Colonic mucosa (tissue), 4 donors: ENCODE measurements at regions not wholly inside any gene's neighbourhood (a gene's known extent, or its start where the extent isn't known, plus 50 kb on each side); places are given as distances from the start of the nearest gene placed in this dataset.

ENCODE experiments used
- DNase-seq: peaks from one replicate; pipeline ENCODE4 v3.0.0-alpha.2; 2020
- H3K27ac ChIP-seq: fragments of 200-600 bp; one replicate; pipeline ENCODE4 v1.8.0; 2021
- H3K27me3 ChIP-seq: fragments of 200-600 bp; one replicate; pipeline ENCODE4 v1.8.0; 2021
- H3K36me3 ChIP-seq: fragments of 200-600 bp; one replicate; pipeline ENCODE4 v1.8.0; 2021
- H3K4me1 ChIP-seq: fragments of 200-600 bp; one replicate; pipeline ENCODE4 v1.8.0; 2021; ENCODE audit warnings: mild to moderate bottlenecking
- H3K4me3 ChIP-seq: fragments of 200-600 bp; one replicate; pipeline ENCODE4 v1.8.0; 2021
- H3K9ac ChIP-seq, 2 donors: one replicate each; pipeline ENCODE4 v1.7.0; 2013; ENCODE audit warnings: control low read depth in 2 of 2, low read depth in 2 of 2, low read length in 2 of 2
- H3K9me3 ChIP-seq: fragments of 200-600 bp; one replicate; pipeline ENCODE4 v1.8.0; 2021
- intact Hi-C: fragments of 100-400 bp; cut with DNase I; formaldehyde crosslinking; loops from one replicate; pipeline ENCODE4 v1.14.1; 2022
- TF ChIP-seq, protein P1 (sequence below): fragments of 200-600 bp; IDR thresholded peaks from one replicate; pipeline ENCODE4 v1.8.0; 2022; ENCODE audit warnings: antibody characterized with exemption, mild to moderate bottlenecking
- donor health status: healthy.
- donor health status: DM: no; HTN: no; CAD: no.
- donor health status: DM: no; HTN: no; CAD: no.

DNA sequence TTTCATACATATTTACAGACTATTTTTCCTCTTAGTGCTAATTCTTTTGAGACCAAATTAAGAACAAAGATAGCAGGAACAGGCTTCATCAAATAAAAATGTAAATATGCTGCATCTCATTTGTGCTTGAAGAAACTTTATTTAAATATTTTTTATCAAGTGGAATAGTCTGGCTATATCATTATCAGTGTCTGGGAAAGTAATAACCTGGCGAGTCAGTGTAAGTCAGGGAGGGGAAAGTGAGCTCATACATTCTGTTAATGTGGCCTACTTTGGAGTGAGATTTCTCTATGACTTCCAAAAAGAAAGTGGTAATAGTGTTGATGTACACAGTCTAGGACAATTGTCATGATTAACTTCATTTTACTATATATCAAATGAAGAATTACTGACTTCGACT is 1045.1 kb downstream of the ADGRL2 start:
- no peaks in the 10 kb centered on the region for H3K4me1 ChIP-seq
- H3K27ac ChIP-seq = no peak overlapping the region
- no peak for DNase-seq
- intact Hi-C loops = no loop called here
- no peaks in the 10 kb centered on the region for H3K9me3 ChIP-seq
- no peak overlapping the region for H3K4me3 ChIP-seq
- no peaks in the 10 kb centered on the region for H3K36me3 ChIP-seq
- no peaks in the 10 kb centered on the region for H3K27me3 ChIP-seq
- TF ChIP-seq, protein P1, sequence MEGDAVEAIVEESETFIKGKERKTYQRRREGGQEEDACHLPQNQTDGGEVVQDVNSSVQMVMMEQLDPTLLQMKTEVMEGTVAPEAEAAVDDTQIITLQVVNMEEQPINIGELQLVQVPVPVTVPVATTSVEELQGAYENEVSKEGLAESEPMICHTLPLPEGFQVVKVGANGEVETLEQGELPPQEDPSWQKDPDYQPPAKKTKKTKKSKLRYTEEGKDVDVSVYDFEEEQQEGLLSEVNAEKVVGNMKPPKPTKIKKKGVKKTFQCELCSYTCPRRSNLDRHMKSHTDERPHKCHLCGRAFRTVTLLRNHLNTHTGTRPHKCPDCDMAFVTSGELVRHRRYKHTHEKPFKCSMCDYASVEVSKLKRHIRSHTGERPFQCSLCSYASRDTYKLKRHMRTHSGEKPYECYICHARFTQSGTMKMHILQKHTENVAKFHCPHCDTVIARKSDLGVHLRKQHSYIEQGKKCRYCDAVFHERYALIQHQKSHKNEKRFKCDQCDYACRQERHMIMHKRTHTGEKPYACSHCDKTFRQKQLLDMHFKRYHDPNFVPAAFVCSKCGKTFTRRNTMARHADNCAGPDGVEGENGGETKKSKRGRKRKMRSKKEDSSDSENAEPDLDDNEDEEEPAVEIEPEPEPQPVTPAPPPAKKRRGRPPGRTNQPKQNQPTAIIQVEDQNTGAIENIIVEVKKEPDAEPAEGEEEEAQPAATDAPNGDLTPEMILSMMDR = no peak
- H3K9ac ChIP-seq = no peak overlapping the region

DNA sequence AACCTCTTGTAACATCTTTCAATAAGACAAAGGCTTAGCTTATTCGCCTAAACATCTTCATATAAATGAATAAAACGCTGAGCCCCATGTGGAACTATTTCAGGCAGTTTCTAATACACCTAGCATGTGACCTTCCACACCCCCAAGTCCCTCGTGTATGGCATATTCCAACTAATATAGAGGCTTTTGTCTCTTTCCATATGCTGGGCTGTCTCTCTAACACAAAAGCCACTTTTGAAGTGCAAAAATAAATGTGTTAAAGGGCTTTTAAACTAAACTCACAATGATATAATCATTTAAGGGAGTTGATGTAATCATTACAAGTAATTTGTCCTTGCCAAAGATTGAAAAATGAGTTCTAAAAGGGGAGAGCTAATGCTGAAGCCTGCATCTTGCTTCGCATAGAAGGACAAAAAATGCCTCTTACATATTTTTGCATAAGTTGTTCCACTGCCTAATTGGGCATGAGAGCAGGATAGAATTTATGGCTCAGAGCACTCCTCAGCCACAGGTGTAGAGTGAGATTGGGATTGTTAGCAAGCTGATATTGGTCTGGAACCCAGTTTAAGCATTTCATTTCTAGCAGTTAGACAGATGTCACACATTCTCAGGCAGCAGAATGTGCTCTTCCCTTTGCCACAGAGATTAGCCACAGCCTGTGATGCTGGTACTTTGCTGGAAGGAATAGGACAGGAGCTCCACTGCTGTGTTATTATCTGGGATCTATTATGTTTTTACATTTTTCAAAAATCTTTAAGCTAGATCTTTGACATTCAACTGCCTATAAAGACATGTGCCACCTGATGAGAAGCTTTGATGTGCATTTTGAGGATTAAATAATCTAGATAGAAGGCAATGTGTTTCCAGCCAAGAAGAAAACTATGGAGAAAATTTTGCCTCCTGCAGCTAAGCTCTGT is 1044.4 kb downstream of the ADGRL2 start:
- TF ChIP-seq, protein P1 = no peak
- no peaks in the 10 kb centered on the region for H3K4me1 ChIP-seq
- no peak overlapping the region for H3K27ac ChIP-seq
- H3K36me3 ChIP-seq = no peaks in the 10 kb centered on the region
- no peak overlapping the region for H3K9ac ChIP-seq
- H3K9me3 ChIP-seq = no peaks in the 10 kb centered on the region
- no peak overlapping the region for H3K4me3 ChIP-seq
- no peak for DNase-seq
- intact Hi-C loops = no loop called here
- no peaks in the 10 kb centered on the region for H3K27me3 ChIP-seq

DNA sequence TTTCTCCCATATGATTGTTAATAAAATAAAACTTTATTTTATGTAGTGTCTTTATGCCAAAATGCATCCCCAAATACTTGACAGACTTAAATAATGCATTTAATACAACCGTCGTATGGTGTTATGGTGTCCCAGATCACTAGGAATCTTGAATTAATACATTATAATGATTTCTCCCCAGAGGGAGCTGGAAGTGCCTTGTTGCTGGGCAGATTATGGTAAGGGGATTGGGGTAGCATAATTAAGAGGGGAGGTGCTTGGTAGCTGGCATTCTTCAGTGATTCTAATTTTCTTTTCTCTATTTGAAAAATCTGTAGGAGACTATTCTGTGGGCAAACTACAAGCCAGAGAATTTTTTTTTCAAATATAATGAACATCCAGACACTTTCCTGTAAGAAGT is 1043.7 kb downstream of the ADGRL2 start:
- H3K27me3 ChIP-seq = no peaks in the 10 kb centered on the region
- TF ChIP-seq, protein P1 = no peak
- intact Hi-C loops = no loop called here
- H3K4me3 ChIP-seq = no peak overlapping the region
- no peak overlapping the region for H3K9ac ChIP-seq
- no peaks in the 10 kb centered on the region for H3K9me3 ChIP-seq
- no peaks in the 10 kb centered on the region for H3K4me1 ChIP-seq
- no peak for DNase-seq
- no peak overlapping the region for H3K27ac ChIP-seq
- H3K36me3 ChIP-seq = no peaks in the 10 kb centered on the region

DNA sequence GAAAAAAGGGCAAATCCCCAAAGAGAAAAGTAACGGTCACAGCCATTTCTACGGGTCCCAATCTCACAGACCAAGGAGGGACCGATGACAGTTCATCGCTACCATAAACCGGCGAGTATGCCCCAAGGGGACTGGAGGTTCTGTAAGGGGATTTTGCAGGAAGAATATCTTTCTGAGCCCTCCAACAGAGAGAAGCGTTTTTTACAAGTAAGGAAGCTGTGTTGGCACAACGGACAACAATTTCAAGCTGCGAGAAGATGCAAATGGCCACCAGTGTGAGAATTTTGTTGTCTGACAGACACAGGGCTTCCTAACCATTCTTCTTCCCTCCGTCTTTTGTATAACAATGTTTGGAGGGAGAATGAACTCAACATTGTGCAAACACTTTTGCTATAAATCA is 1043.1 kb downstream of the ADGRL2 start:
- Histone ChIP-seq H3K9me3 (no peaks in the 10 kb centered on the region), H3K27ac (no peak overlapping the region), H3K9ac (no peak overlapping the region), H3K4me1 (no peaks in the 10 kb centered on the region), H3K4me3 (no peak overlapping the region), H3K27me3 (no peaks in the 10 kb centered on the region), H3K36me3 (no peaks in the 10 kb centered on the region)
- TF ChIP-seq, protein P1 = no peak
- intact Hi-C loops = no loop called here
- DNase-seq = no peak

DNA sequence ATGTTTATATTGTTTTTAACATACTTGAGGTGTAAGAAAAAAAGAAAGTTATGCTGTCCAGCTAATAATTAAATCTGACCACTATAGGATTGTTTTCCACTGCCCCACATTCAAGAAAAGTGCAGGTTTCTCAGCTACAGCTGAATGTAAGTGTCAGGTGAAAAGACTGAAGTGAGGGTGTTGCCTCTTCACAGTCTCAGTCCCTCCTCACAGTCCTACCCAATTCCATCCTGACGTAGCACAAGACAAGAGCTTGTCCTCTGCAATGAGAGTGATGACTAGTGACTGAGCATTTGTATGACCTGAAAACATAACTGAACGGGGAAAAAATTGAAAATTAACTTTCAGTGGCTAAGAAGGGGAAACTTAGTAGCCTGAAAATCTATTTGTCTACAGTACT is 1039.5 kb downstream of the ADGRL2 start:
- TF ChIP-seq, protein P1 = no peak
- intact Hi-C loops = no loop called here
- no peak overlapping the region for H3K27ac ChIP-seq
- H3K9ac ChIP-seq = no peak overlapping the region
- no peak for DNase-seq
- H3K4me1 ChIP-seq = no peaks in the 10 kb centered on the region
- H3K4me3 ChIP-seq = no peak overlapping the region
- H3K36me3 ChIP-seq = no peaks in the 10 kb centered on the region
- no peaks in the 10 kb centered on the region for H3K9me3 ChIP-seq
- H3K27me3 ChIP-seq = no peaks in the 10 kb centered on the region
